Erythroblast (primary cell): ENCODE measurements at regions not wholly inside any gene's neighbourhood (a gene's known extent, or its start where the extent isn't known, plus 50 kb on each side); places are given as distances from the start of the nearest gene placed in this dataset.

Source experiments
- DNase-seq, 2 experiments: peaks; one replicate each; lab custom pipeline; 2025; lab: John Stamatoyannopoulos, UW
- GATA1 ChIP-seq: IDR thresholded peaks from 2 replicates; pipeline ENCODE4 v1.6.1; 2011; ENCODE audit warnings: low read depth, mild to moderate bottlenecking, control low read depth, low read length, moderate library complexity
- POLR2A ChIP-seq: IDR thresholded peaks from 2 replicates; pipeline ENCODE4 v1.6.1; 2011; ENCODE audit warnings: mild to moderate bottlenecking, low read length

GRCh38 chr4:188680004-188680666 is 540.9 kb downstream of the TRIML1 start:
- no peak for DNase-seq
- TF ChIP-seq GATA1, result no peak
- no peak for TF ChIP-seq POLR2A

GRCh38 chr4:188680667-188681063 is 541.4 kb downstream of the TRIML1 start:
- no peak for TF ChIP-seq POLR2A
- TF ChIP-seq GATA1, result no peak
- no peak for DNase-seq

- TF ChIP-seq GATA1 (no peak), POLR2A (no peak)
- DNase-seq, result no peak
Measured at GRCh38 chr4:188682321-188682720, 543.1 kb downstream of the TRIML1 start.

- DNase-seq, result no peak
- TF ChIP-seq GATA1, result no peak
- no peak for TF ChIP-seq POLR2A
Measured at GRCh38 chr4:188683571-188683970, 544.3 kb downstream of the TRIML1 start.

GRCh38 chr4:188688956-188689355 is 549.7 kb downstream of the TRIML1 start:
- TF ChIP-seq POLR2A (no peak), GATA1 (no peak)
- DNase-seq, result no peak

- DNase-seq, result no peak
- no peak for TF ChIP-seq POLR2A
Measured at GRCh38 chr4:188691811-188692210, 552.6 kb downstream of the TRIML1 start.

- TF ChIP-seq POLR2A (no peak), GATA1 (no peak)
- no peak for DNase-seq
Measured at GRCh38 chr4:188695261-188695660, 556.0 kb downstream of the TRIML1 start.

GRCh38 chr4:188697243-188697642 is 558.0 kb downstream of the TRIML1 start:
- TF ChIP-seq GATA1 (no peak), POLR2A (no peak)
- DNase-seq, result no peak

GRCh38 chr4:188701952-188702351 is 562.7 kb downstream of the TRIML1 start:
- TF ChIP-seq POLR2A, result no peak
- no peak for TF ChIP-seq GATA1

GRCh38 chr4:188704288-188704687 is 565.0 kb downstream of the TRIML1 start:
- TF ChIP-seq GATA1 (no peak), POLR2A (no peak)

More at GRCh38 chr4:188701952-188702351, 562.7 kb downstream of the TRIML1 start:
- no peak for DNase-seq

GRCh38 chr4:188707036-188707435 is 567.8 kb downstream of the TRIML1 start:
- no peak for DNase-seq
- TF ChIP-seq GATA1 (no peak), POLR2A (no peak)

More at GRCh38 chr4:188704288-188704687, 565.0 kb downstream of the TRIML1 start:
- DNase-seq, result no peak

- TF ChIP-seq POLR2A (no peak), GATA1 (no peak)
- DNase-seq, result no peak
Measured at GRCh38 chr4:188714501-188714900, 575.3 kb downstream of the TRIML1 start.

- no peak for DNase-seq
- TF ChIP-seq POLR2A, result no peak
- no peak for TF ChIP-seq GATA1
Measured at GRCh38 chr4:188714907-188715306, 575.7 kb downstream of the TRIML1 start.

GRCh38 chr4:188717661-188718060 is 578.4 kb downstream of the TRIML1 start:
- no peak for DNase-seq
- TF ChIP-seq POLR2A (no peak), GATA1 (no peak)

GRCh38 chr4:188719794-188720193 is 580.6 kb downstream of the TRIML1 start:
- TF ChIP-seq GATA1, result no peak
- TF ChIP-seq POLR2A, result no peak
- no peak for DNase-seq

GRCh38 chr4:188722911-188723310 is 583.7 kb downstream of the TRIML1 start:
- no peak for TF ChIP-seq GATA1
- TF ChIP-seq POLR2A, result no peak
- DNase-seq, result no peak

- no peak for DNase-seq
- TF ChIP-seq POLR2A, result no peak
- TF ChIP-seq GATA1, result no peak
Measured at GRCh38 chr4:188727746-188728145, 588.5 kb downstream of the TRIML1 start.
